Uterus (tissue), 2 donors: ENCODE measurements at regions not wholly inside any gene's neighbourhood (a gene's known extent, or its start where the extent isn't known, plus 50 kb on each side); places are given as distances from the start of the nearest gene placed in this dataset.
"Not testable (repeated sequence)": the region's sequence is repeated elsewhere in the genome, so short reads cannot be mapped to it uniquely, and the experiment has no call there.

ENCODE experiments used
- POLR2A ChIP-seq, 2 donors: fragments of 450-650 bp; IDR thresholded peaks; one replicate each; pipeline ENCODE4 v1.6.1; 2016; ENCODE audit warnings: antibody characterized with exemption in 2 of 2, mild to moderate bottlenecking in 1 of 2, moderate library complexity in 1 of 2
- TF ChIP-seq, protein P1 (sequence below), 4 experiments: fragments of 200-600 bp in 2 of 4; fragments of 450-650 bp in 2 of 4; sonication (generic) in 2 of 4; IDR thresholded peaks; one replicate each; pipeline ENCODE4 v1.5.1; 2016 to 2019; ENCODE audit warnings: antibody characterized with exemption in 4 of 4, mild to moderate bottlenecking in 2 of 4, moderate library complexity in 1 of 4

DNA sequence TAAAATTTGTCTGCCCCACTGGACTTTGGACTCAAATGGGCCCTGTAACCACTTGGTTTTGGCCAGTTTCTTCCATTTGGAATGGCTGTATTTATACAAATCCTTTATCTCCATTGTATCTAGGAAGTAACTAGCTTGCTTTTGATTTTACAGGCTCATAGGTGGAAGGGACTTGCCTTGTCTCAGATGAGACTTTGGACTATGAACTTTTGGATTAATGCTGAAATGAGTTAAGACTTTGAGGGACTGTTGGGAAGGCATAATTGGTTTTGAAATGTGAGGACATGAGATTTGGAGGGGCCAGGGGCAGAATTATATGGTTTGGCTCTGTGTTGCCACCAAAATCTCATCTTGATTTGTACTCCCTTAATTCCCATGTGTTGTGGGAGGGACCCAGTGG lies 198.3 kb upstream of the BOD1L1 start:
- TF ChIP-seq, protein P1, sequence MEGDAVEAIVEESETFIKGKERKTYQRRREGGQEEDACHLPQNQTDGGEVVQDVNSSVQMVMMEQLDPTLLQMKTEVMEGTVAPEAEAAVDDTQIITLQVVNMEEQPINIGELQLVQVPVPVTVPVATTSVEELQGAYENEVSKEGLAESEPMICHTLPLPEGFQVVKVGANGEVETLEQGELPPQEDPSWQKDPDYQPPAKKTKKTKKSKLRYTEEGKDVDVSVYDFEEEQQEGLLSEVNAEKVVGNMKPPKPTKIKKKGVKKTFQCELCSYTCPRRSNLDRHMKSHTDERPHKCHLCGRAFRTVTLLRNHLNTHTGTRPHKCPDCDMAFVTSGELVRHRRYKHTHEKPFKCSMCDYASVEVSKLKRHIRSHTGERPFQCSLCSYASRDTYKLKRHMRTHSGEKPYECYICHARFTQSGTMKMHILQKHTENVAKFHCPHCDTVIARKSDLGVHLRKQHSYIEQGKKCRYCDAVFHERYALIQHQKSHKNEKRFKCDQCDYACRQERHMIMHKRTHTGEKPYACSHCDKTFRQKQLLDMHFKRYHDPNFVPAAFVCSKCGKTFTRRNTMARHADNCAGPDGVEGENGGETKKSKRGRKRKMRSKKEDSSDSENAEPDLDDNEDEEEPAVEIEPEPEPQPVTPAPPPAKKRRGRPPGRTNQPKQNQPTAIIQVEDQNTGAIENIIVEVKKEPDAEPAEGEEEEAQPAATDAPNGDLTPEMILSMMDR (IDR thresholded peaks at IDR 0.05) = not testable (repeated sequence)
- TF ChIP-seq POLR2A (IDR thresholded peaks at IDR 0.05) = not testable (repeated sequence)
